ENCODE measurements at regions not wholly inside any gene's neighbourhood (a gene's known extent, or its start where the extent isn't known, plus 50 kb on each side); places are given as distances from the start of the nearest gene placed in this dataset.

DNA sequence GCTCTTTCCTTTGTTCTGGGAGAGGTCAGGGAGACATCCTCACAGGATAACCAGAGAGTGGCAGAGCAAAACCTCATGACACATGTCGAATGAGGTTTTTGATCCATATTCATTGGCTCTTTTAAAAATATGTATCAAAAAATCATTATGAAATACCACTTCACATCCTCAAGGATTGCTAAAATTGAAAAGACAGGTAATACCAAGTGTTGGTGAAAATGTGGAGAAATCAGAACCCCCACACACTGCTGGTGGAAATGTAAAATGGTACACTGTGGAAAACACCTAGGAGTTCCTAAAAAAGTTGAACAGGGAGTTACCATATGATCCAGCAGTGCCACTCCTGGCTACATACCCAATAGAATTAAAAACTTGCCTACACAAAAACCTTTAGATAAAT is 107.8 kb upstream of the ARID2 start:
- intact Hi-C loops (cut with micrococcal nuclease; ENCODE audit: unreplicated experiment), result no loop called here
- ATAC-seq, result no peak
- Histone ChIP-seq H2AFZ (ENCODE audit: low read length) (no peak overlapping the region), H3K79me2 (ENCODE audit: insufficient read depth, low read length) (no peaks in the 10 kb centered on the region), H4K20me1 (ENCODE audit: insufficient read depth, low read length) (no peaks in the 10 kb centered on the region), H3K4me1 (ENCODE audit: insufficient read depth, low read length) (no peaks in the 10 kb centered on the region), H3K4me3 (replicated peaks in 1 of 3; ENCODE audit: insufficient read depth in 1 of 3, low read depth in 2 of 3, low read length in 3 of 3) (no peak overlapping the region), H3K27me3 (ENCODE audit: control insufficient read depth in 1 of 2, insufficient read depth in 2 of 2, low read length in 2 of 2) (no peaks in the 10 kb centered on the region), H3K36me3 (replicated peaks in 1 of 2; ENCODE audit: control insufficient read depth in 1 of 2, insufficient read depth in 2 of 2, low read length in 2 of 2) (no peaks in the 10 kb centered on the region), H3K4me2 (ENCODE audit: low read depth, low read length) (no peak overlapping the region), H3K9me3 (ENCODE audit: low read length) (no peaks in the 10 kb centered on the region), H3K9ac (ENCODE audit: insufficient read depth, low read depth, low read length) (no peak overlapping the region), H3K27ac (ENCODE audit: extremely low read length, insufficient read depth, low read length) (no peak overlapping the region)
- no TSS peak for BruUV-seq (replicated peaks)
- no peak for FAIRE-seq
- 0% methylated on average over 1 of the region's 1 CpG for WGBS (ENCODE audit: low lambda C conversion rate)
- ChIA-PET CTCF (ENCODE audit: low intra/inter-chr PET ratio, low total read pairs) (no interaction called here), POLR2A (no interaction called here)
- TF ChIP-seq TRIM24 (CRISPR knock-in tag; IDR thresholded peaks at IDR 0.05) (no peak), ZNF205 (CRISPR knock-in tag; IDR thresholded peaks at IDR 0.05) (no peak), ZNF569 (CRISPR knock-in tag; IDR thresholded peaks at IDR 0.05; ENCODE audit: borderline replicate concordance) (no peak), ZNF747 (CRISPR knock-in tag; IDR thresholded peaks at IDR 0.05; ENCODE audit: borderline replicate concordance) (no peak), PHB2 (IDR thresholded peaks at IDR 0.05; ENCODE audit: partially characterized antibody) (no peak), KDM5B (CRISPR knock-in tag; IDR thresholded peaks at IDR 0.05; ENCODE audit: borderline replicate concordance) (no peak), DMAP1 (CRISPR knock-in tag; IDR thresholded peaks at IDR 0.05) (no peak), ZNF543 (CRISPR knock-in tag; IDR thresholded peaks at IDR 0.05) (no peak), DR1 (CRISPR knock-in tag; IDR thresholded peaks at IDR 0.05) (no peak), FOXK1 (CRISPR knock-in tag; IDR thresholded peaks at IDR 0.05; ENCODE audit: borderline replicate concordance, low read depth) (no peak)
- TF ChIP-seq, protein P1, sequence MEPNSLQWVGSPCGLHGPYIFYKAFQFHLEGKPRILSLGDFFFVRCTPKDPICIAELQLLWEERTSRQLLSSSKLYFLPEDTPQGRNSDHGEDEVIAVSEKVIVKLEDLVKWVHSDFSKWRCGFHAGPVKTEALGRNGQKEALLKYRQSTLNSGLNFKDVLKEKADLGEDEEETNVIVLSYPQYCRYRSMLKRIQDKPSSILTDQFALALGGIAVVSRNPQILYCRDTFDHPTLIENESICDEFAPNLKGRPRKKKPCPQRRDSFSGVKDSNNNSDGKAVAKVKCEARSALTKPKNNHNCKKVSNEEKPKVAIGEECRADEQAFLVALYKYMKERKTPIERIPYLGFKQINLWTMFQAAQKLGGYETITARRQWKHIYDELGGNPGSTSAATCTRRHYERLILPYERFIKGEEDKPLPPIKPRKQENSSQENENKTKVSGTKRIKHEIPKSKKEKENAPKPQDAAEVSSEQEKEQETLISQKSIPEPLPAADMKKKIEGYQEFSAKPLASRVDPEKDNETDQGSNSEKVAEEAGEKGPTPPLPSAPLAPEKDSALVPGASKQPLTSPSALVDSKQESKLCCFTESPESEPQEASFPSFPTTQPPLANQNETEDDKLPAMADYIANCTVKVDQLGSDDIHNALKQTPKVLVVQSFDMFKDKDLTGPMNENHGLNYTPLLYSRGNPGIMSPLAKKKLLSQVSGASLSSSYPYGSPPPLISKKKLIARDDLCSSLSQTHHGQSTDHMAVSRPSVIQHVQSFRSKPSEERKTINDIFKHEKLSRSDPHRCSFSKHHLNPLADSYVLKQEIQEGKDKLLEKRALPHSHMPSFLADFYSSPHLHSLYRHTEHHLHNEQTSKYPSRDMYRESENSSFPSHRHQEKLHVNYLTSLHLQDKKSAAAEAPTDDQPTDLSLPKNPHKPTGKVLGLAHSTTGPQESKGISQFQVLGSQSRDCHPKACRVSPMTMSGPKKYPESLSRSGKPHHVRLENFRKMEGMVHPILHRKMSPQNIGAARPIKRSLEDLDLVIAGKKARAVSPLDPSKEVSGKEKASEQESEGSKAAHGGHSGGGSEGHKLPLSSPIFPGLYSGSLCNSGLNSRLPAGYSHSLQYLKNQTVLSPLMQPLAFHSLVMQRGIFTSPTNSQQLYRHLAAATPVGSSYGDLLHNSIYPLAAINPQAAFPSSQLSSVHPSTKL (CRISPR knock-in tag; IDR thresholded peaks at IDR 0.05), result no peak
- TF ChIP-seq, protein P2, sequence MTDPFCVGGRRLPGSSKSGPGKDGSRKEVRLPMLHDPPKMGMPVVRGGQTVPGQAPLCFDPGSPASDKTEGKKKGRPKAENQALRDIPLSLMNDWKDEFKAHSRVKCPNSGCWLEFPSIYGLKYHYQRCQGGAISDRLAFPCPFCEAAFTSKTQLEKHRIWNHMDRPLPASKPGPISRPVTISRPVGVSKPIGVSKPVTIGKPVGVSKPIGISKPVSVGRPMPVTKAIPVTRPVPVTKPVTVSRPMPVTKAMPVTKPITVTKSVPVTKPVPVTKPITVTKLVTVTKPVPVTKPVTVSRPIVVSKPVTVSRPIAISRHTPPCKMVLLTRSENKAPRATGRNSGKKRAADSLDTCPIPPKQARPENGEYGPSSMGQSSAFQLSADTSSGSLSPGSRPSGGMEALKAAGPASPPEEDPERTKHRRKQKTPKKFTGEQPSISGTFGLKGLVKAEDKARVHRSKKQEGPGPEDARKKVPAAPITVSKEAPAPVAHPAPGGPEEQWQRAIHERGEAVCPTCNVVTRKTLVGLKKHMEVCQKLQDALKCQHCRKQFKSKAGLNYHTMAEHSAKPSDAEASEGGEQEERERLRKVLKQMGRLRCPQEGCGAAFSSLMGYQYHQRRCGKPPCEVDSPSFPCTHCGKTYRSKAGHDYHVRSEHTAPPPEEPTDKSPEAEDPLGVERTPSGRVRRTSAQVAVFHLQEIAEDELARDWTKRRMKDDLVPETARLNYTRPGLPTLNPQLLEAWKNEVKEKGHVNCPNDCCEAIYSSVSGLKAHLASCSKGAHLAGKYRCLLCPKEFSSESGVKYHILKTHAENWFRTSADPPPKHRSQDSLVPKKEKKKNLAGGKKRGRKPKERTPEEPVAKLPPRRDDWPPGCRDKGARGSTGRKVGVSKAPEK (CRISPR knock-in tag; IDR thresholded peaks at IDR 0.05; ENCODE audit: borderline replicate concordance), result no peak
- TF ChIP-seq, protein P3, sequence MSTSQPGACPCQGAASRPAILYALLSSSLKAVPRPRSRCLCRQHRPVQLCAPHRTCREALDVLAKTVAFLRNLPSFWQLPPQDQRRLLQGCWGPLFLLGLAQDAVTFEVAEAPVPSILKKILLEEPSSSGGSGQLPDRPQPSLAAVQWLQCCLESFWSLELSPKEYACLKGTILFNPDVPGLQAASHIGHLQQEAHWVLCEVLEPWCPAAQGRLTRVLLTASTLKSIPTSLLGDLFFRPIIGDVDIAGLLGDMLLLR (CRISPR knock-in tag; IDR thresholded peaks at IDR 0.05), result no peak
- TF ChIP-seq, protein P4, sequence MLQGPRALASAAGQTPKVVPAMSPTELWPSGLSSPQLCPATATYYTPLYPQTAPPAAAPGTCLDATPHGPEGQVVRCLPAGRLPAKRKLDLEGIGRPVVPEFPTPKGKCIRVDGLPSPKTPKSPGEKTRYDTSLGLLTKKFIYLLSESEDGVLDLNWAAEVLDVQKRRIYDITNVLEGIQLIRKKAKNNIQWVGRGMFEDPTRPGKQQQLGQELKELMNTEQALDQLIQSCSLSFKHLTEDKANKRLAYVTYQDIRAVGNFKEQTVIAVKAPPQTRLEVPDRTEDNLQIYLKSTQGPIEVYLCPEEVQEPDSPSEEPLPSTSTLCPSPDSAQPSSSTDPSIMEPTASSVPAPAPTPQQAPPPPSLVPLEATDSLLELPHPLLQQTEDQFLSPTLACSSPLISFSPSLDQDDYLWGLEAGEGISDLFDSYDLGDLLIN (CRISPR knock-in tag; IDR thresholded peaks at IDR 0.05; ENCODE audit: borderline replicate concordance), result no peak
- no peak for DNase-seq (ENCODE audit: low spot score)
- in situ Hi-C loops (cut with HindIII; ENCODE audit: extremely low pct_ligation_motif_present, low pct_unique_long_range_greater_than_20kb), result no loop called here
